GM21825 (cell line): ENCODE measurements at regions not wholly inside any gene's neighbourhood (a gene's known extent, or its start where the extent isn't known, plus 50 kb on each side); places are given as distances from the start of the nearest gene placed in this dataset.

ENCODE experiments used
- ATAC-seq: cut with Tn5 transposase; IDR thresholded peaks from one replicate; pipeline ENCODE4 v1.9.1; 2021; ENCODE audit warnings: mild to moderate bottlenecking, moderate library complexity; ENCODE audit not compliant: unreplicated experiment

GRCh38 chr10:106520698-106521097, 643.8 kb downstream of the SORCS1 start:
- no peak for ATAC-seq

GRCh38 chr10:106519376-106520030, 645.0 kb downstream of the SORCS1 start:
- ATAC-seq, result no peak

- no peak for ATAC-seq
Observed at GRCh38 chr10:106515206-106515790, 649.2 kb downstream of the SORCS1 start.

- no peak for ATAC-seq
Observed at GRCh38 chr10:106513352-106513771, 651.1 kb downstream of the SORCS1 start.

GRCh38 chr10:106511917-106512316, 652.6 kb downstream of the SORCS1 start:
- ATAC-seq, result no peak

GRCh38 chr10:106508950-106509349, 655.6 kb downstream of the SORCS1 start:
- no peak for ATAC-seq

GRCh38 chr10:106506526-106507283, 657.8 kb downstream of the SORCS1 start:
- ATAC-seq, result no peak

- ATAC-seq, result no peak
Observed at GRCh38 chr10:106504536-106504935, 660.0 kb downstream of the SORCS1 start.

GRCh38 chr10:106502641-106503040, 661.9 kb downstream of the SORCS1 start:
- ATAC-seq, result no peak

- ATAC-seq, result no peak
Observed at GRCh38 chr10:106500925-106501525, 663.5 kb downstream of the SORCS1 start.

- no peak for ATAC-seq
Observed at GRCh38 chr10:106500041-106500924, 664.2 kb downstream of the SORCS1 start.

- no peak for ATAC-seq
Observed at GRCh38 chr10:106499448-106499847, 665.1 kb downstream of the SORCS1 start.

GRCh38 chr10:106498675-106499074, 665.8 kb downstream of the SORCS1 start:
- ATAC-seq, result no peak

GRCh38 chr10:106495931-106496330, 668.6 kb downstream of the SORCS1 start:
- no peak for ATAC-seq

GRCh38 chr10:106493751-106494150, 670.8 kb downstream of the SORCS1 start:
- ATAC-seq, result no peak

- ATAC-seq, result no peak
Observed at GRCh38 chr10:106493226-106493625, 671.3 kb downstream of the SORCS1 start.

GRCh38 chr10:106487726-106488125, 676.8 kb downstream of the SORCS1 start:
- ATAC-seq, result no peak

GRCh38 chr10:106481598-106482275, 682.8 kb downstream of the SORCS1 start:
- no peak for ATAC-seq

GRCh38 chr10:106479636-106480035, 684.9 kb downstream of the SORCS1 start:
- ATAC-seq, result no peak

- no peak for ATAC-seq
Observed at GRCh38 chr10:106474876-106475275, 689.6 kb downstream of the SORCS1 start.
